Activated CD4-positive, CD25-positive, alpha-beta regulatory T cell treated with anti-CD3 and anti-CD28 coated beads, Interleukin-2, amount 50 U/mL, for 72 hours (primary cell): ENCODE measurements at regions not wholly inside any gene's neighbourhood (a gene's known extent, or its start where the extent isn't known, plus 50 kb on each side); places are given as distances from the start of the nearest gene placed in this dataset.

Experiments used
- DNase-seq: peaks from one replicate; pipeline ENCODE4 v3.0.0; 2021

- no peak for DNase-seq
Measured at GRCh38 chr19:33902395-33902794, 105.7 kb downstream of the KCTD15 start.

GRCh38 chr19:33902802-33903488, 106.3 kb downstream of the KCTD15 start:
- DNase-seq, result no peak

- no peak for DNase-seq
Measured at GRCh38 chr19:33903489-33903850, 106.8 kb downstream of the KCTD15 start.

- no peak for DNase-seq
Measured at GRCh38 chr19:33904681-33905080, 108.0 kb downstream of the KCTD15 start.

GRCh38 chr19:33905473-33905936, 108.8 kb downstream of the KCTD15 start:
- no peak for DNase-seq

GRCh38 chr19:33905937-33906577, 109.4 kb downstream of the KCTD15 start:
- DNase-seq, result no peak

- no peak for DNase-seq
Measured at GRCh38 chr19:33906578-33907335, 110.1 kb downstream of the KCTD15 start.

- no peak for DNase-seq
Measured at GRCh38 chr19:33910922-33911321, 114.3 kb downstream of the KCTD15 start.

- no peak for DNase-seq
Measured at GRCh38 chr19:33914599-33914998, 117.9 kb downstream of the KCTD15 start.

- no peak for DNase-seq
Measured at GRCh38 chr19:33916792-33917191, 120.1 kb downstream of the KCTD15 start.

GRCh38 chr19:33919291-33919690, 122.6 kb downstream of the KCTD15 start:
- DNase-seq, result no peak

GRCh38 chr19:33921165-33921564, 124.5 kb downstream of the KCTD15 start:
- no peak for DNase-seq

GRCh38 chr19:33926306-33926705, 129.6 kb downstream of the KCTD15 start:
- no peak for DNase-seq

- DNase-seq, result no peak
Measured at GRCh38 chr19:33927789-33928457, 131.3 kb downstream of the KCTD15 start.

GRCh38 chr19:33928458-33928950, 131.8 kb downstream of the KCTD15 start:
- DNase-seq, result no peak

GRCh38 chr19:33933931-33934330, 137.3 kb downstream of the KCTD15 start:
- no peak for DNase-seq

- DNase-seq, result no peak
Measured at GRCh38 chr19:33938821-33939220, 142.2 kb downstream of the KCTD15 start.

- DNase-seq, result no peak
Measured at GRCh38 chr19:33941133-33941532, 144.5 kb downstream of the KCTD15 start.

GRCh38 chr19:33946535-33947264, 150.0 kb downstream of the KCTD15 start:
- no peak for DNase-seq

- no peak for DNase-seq
Measured at GRCh38 chr19:33947265-33947964, 150.7 kb downstream of the KCTD15 start.

- DNase-seq, result no peak
Measured at GRCh38 chr19:33948651-33949335, 152.1 kb downstream of the KCTD15 start.
